Uterus (tissue), 3 donors: ENCODE measurements at regions not wholly inside any gene's neighbourhood (a gene's known extent, or its start where the extent isn't known, plus 50 kb on each side); places are given as distances from the start of the nearest gene placed in this dataset.

ENCODE experiments used
- DNase-seq, 2 donors: peaks; one replicate each; pipeline ENCODE4 v3.0.0-alpha.2; 2019 to 2020
- H3K27ac ChIP-seq, 2 donors: fragments of 200-600 bp; sonication (generic); 1 replicate in 1 of 2; 2 replicates in 1 of 2; pipeline ENCODE4 v1.5.1; 2016 to 2018
- H3K27me3 ChIP-seq, 2 donors: fragments of 200-600 bp; sonication (generic); one replicate each; pipeline ENCODE4 v1.5.1; 2018 to 2019; ENCODE audit warnings: control low read depth in 1 of 2
- H3K36me3 ChIP-seq, 2 donors: fragments of 200-600 bp; sonication (generic); one replicate each; pipeline ENCODE4 v1.5.1; 2019; ENCODE audit warnings: control low read depth in 1 of 2
- H3K4me1 ChIP-seq, 2 donors: fragments of 200-600 bp; sonication (generic); one replicate each; pipeline ENCODE4 v1.5.1; 2018 to 2019; ENCODE audit warnings: control low read depth in 1 of 2
- H3K4me3 ChIP-seq, 2 donors: fragments of 200-600 bp; sonication (generic); 1 replicate in 1 of 2; 2 replicates in 1 of 2; pipeline ENCODE4 v1.5.1; 2018 to 2019; ENCODE audit warnings: mild to moderate bottlenecking in 1 of 2
- H3K9me3 ChIP-seq, 2 donors: fragments of 200-600 bp; sonication (generic); one replicate each; pipeline ENCODE4 v1.5.1; 2019; ENCODE audit warnings: control low read depth in 1 of 2
- POLR2A ChIP-seq, 2 donors: fragments of 450-650 bp; IDR thresholded peaks; one replicate each; pipeline ENCODE4 v1.6.1; 2016; ENCODE audit warnings: antibody characterized with exemption in 2 of 2, mild to moderate bottlenecking in 1 of 2, moderate library complexity in 1 of 2
- intact Hi-C: fragments of 100-400 bp; cut with DNase I; formaldehyde crosslinking; loops from one replicate; pipeline ENCODE4 v1.15.1; 2023; ENCODE audit warnings: low total_unique reads
- TF ChIP-seq, protein P1 (sequence below), 4 experiments: fragments of 200-600 bp in 2 of 4; fragments of 450-650 bp in 2 of 4; sonication (generic) in 2 of 4; IDR thresholded peaks; one replicate each; pipeline ENCODE4 v1.5.1; 2016 to 2019; ENCODE audit warnings: antibody characterized with exemption in 4 of 4, mild to moderate bottlenecking in 2 of 4, moderate library complexity in 1 of 4
- donor health status: DM: yes; HTN: yes; CAD: no.

DNA sequence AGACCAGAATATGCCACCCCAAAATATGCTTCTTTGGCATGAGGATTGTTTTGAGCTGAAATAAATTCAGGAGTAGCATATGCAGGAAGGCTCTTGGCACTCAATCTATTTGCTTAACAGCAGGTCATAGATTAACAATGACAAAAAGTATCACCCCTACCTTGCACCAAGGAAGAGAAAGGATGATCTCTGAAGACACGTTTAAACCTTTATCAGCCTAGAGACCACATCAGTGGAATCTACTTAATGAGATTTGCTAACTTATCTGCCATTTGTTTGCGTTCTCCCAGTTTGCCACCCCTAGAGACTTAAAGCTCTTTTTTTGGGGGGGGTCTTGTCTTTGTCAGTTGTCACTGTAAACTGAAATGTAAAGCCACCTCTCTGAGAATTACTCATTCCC lies 1278.7 kb upstream of the USP15 start:
- no peaks in the 10 kb centered on the region for H3K27me3 ChIP-seq
- no peaks in the 10 kb centered on the region for H3K9me3 ChIP-seq
- H3K4me1 ChIP-seq = no peaks in the 10 kb centered on the region
- H3K4me3 ChIP-seq = no peak overlapping the region
- no peak overlapping the region for H3K27ac ChIP-seq
- intact Hi-C loops = no loop called here
- no peaks in the 10 kb centered on the region for H3K36me3 ChIP-seq
- DNase-seq = no peak
- no peak for TF ChIP-seq POLR2A (IDR thresholded peaks at IDR 0.05)
- TF ChIP-seq, protein P1, sequence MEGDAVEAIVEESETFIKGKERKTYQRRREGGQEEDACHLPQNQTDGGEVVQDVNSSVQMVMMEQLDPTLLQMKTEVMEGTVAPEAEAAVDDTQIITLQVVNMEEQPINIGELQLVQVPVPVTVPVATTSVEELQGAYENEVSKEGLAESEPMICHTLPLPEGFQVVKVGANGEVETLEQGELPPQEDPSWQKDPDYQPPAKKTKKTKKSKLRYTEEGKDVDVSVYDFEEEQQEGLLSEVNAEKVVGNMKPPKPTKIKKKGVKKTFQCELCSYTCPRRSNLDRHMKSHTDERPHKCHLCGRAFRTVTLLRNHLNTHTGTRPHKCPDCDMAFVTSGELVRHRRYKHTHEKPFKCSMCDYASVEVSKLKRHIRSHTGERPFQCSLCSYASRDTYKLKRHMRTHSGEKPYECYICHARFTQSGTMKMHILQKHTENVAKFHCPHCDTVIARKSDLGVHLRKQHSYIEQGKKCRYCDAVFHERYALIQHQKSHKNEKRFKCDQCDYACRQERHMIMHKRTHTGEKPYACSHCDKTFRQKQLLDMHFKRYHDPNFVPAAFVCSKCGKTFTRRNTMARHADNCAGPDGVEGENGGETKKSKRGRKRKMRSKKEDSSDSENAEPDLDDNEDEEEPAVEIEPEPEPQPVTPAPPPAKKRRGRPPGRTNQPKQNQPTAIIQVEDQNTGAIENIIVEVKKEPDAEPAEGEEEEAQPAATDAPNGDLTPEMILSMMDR (IDR thresholded peaks at IDR 0.05) = no peak

DNA sequence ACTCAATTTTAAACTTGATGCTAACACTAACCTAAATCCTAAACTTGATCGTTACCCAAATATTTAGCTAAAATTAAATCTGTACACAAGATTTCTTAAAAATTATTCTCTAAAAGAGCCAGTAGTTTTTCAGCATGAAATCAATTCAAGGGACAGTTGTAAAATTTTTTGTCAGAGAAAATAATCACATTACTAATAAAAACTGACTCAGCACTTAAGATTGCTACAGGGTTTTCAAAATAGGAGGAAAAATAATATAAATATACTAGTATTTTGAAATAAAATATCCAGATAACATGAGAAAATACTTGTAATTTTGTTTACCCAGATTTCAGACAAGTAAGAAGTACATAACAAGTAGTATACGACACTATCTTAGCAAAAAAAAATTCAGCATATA lies 1268.1 kb upstream of the USP15 start:
- Histone ChIP-seq H3K27me3 (no peaks in the 10 kb centered on the region), H3K4me3 (no peak overlapping the region), H3K36me3 (no peaks in the 10 kb centered on the region), H3K4me1 (no peaks in the 10 kb centered on the region), H3K27ac (no peak overlapping the region), H3K9me3 (no peaks in the 10 kb centered on the region)
- DNase-seq = no peak
- TF ChIP-seq, protein P1 (IDR thresholded peaks at IDR 0.05) = no peak
- TF ChIP-seq POLR2A (IDR thresholded peaks at IDR 0.05) = no peak
- intact Hi-C loops = no loop called here

DNA sequence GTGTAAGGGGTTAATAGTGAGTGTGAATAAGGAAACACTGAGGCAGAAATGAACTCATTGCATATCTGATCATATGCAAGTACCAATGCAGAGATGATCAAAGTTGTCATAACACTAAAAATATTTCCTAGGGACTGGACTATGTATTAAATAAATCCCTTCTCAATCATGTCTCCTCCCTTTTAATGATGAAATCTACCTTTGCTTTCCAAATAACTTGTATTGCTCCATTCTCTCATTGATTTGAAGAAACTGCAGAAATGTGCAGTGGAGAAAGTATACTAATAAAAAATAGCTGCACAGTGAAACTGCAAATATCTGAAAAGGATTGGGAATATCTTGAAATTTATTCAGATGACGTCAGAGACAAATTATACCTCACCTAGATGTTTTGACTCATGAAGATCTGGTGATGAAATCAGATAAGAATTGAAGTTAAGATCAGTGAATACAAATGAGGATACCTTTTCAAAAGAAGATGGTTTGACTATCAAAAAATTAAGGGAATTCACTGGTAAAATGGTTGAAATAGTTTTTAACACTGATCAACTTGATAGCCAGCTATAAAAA lies 1264.9 kb upstream of the USP15 start:
- intact Hi-C loops = no loop called here
- TF ChIP-seq POLR2A (IDR thresholded peaks at IDR 0.05) = no peak
- TF ChIP-seq, protein P1 (IDR thresholded peaks at IDR 0.05) = no peak
- Histone ChIP-seq H3K27ac (no peak overlapping the region), H3K27me3 (no peaks in the 10 kb centered on the region), H3K9me3 (no peaks in the 10 kb centered on the region), H3K4me3 (no peak overlapping the region), H3K4me1 (no peaks in the 10 kb centered on the region), H3K36me3 (no peaks in the 10 kb centered on the region)
- no peak for DNase-seq

DNA sequence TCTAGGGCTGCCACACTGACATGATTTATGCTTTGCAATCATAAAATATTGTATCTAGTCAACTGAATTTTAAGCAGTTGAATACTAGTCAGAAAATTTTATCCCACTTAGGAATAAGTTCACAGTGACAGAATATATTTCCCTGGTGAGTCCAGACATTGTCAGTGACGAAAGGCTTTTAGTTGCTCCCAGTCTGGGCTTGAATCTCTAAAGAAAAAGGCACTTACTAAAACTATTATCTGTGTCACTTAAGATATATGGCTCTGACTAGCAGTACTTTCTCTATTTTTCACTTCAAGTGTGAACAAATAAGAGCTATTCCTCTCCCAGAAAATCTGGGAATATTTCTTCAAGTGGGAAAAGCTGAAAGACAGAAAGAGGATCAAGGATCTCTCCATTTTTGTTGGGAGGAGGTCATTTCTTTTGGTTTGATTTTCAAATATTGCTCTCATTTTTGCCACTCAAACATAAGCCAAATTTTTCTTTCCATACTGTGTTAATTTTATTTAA lies 1262.3 kb upstream of the USP15 start:
- TF ChIP-seq POLR2A (IDR thresholded peaks at IDR 0.05) = no peak
- TF ChIP-seq, protein P1 (IDR thresholded peaks at IDR 0.05) = no peak
- H3K27ac ChIP-seq = no peak overlapping the region
- H3K4me1 ChIP-seq = no peaks in the 10 kb centered on the region
- no peak overlapping the region for H3K4me3 ChIP-seq
- H3K36me3 ChIP-seq = no peaks in the 10 kb centered on the region
- H3K9me3 ChIP-seq = no peaks in the 10 kb centered on the region
- H3K27me3 ChIP-seq = no peaks in the 10 kb centered on the region
- no peak for DNase-seq
- intact Hi-C loops = no loop called here

DNA sequence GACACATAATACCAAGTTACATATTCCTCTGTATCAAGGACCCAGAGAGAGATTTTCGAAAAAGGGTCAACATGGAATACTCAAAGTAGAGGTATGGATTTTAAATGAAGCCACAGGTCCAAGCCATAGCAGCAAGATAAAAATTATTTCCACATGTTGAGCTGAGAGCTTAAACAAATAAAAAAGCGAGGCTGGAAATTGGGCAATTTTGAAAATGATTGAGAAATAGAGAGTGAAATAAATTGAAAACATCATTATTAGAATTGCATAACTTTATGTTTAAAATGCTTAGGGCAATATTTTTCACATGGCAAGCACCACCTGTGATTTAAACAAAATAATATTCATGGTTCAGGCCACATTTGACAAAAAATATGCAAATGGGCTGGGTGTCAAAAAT lies 1251.0 kb upstream of the USP15 start:
- intact Hi-C loops = no loop called here
- no peaks in the 10 kb centered on the region for H3K4me1 ChIP-seq
- H3K4me3 ChIP-seq = no peak overlapping the region
- DNase-seq = no peak
- H3K27me3 ChIP-seq = peaks cover 0 to 3% of the 10 kb centered on the region in 2 donors
- TF ChIP-seq, protein P1 (IDR thresholded peaks at IDR 0.05) = no peak
- no peak for TF ChIP-seq POLR2A (IDR thresholded peaks at IDR 0.05)
- H3K36me3 ChIP-seq = no peaks in the 10 kb centered on the region
- no peak overlapping the region for H3K27ac ChIP-seq
- H3K9me3 ChIP-seq = no peaks in the 10 kb centered on the region
